Astrocyte (in vitro differentiated cells and primary cell): ENCODE measurements at regions not wholly inside any gene's neighbourhood (a gene's known extent, or its start where the extent isn't known, plus 50 kb on each side); places are given as distances from the start of the nearest gene placed in this dataset.

Experiments
- DNase-seq: peaks from one replicate; pipeline ENCODE4 v3.0.0-alpha.2; 2010; ENCODE audit warnings: low read depth
- FAIRE-seq: peaks from 2 replicates; lab custom pipeline; 2011; peaks lifted over from hg19 to GRCh38; lab: Jason Lieb, UNC
- H2AFZ ChIP-seq: 2 replicates; pipeline ENCODE4 v1.6.0; 2012; ENCODE audit warnings: low read depth, low read length, inconsistent platforms
- H3K27ac ChIP-seq: 2 replicates; pipeline ENCODE4 v1.5.1; 2011; ENCODE audit warnings: low read depth, low read length, inconsistent platforms
- H3K27me3 ChIP-seq: 2 replicates; pipeline ENCODE4 v1.6.0; 2011; ENCODE audit warnings: low read length, inconsistent platforms; ENCODE audit not compliant: insufficient read depth
- H3K36me3 ChIP-seq: 2 replicates; pipeline ENCODE4 v1.5.1; 2011; ENCODE audit warnings: low read length, inconsistent platforms; ENCODE audit not compliant: insufficient read depth
- H3K4me1 ChIP-seq: 2 replicates; pipeline ENCODE4 v1.5.1; 2011; ENCODE audit warnings: low read length, inconsistent platforms; ENCODE audit not compliant: insufficient read depth
- H3K4me2 ChIP-seq: 2 replicates; pipeline ENCODE4 v1.6.0; 2012; ENCODE audit warnings: low read length, inconsistent platforms
- H3K4me3 ChIP-seq: 2 replicates; pipeline ENCODE4 v1.5.1; 2011; ENCODE audit warnings: low read depth, mild to moderate bottlenecking, low read length, inconsistent platforms; ENCODE audit not compliant: insufficient read depth
- H3K79me2 ChIP-seq: 2 replicates; pipeline ENCODE4 v1.6.0; 2012; ENCODE audit warnings: mild to moderate bottlenecking, low read length, inconsistent platforms; ENCODE audit not compliant: insufficient read depth
- H3K9ac ChIP-seq: 2 replicates; pipeline ENCODE4 v1.6.0; 2012; ENCODE audit warnings: mild to moderate bottlenecking, low read length, inconsistent platforms
- H3K9me3 ChIP-seq: 2 replicates; pipeline ENCODE4 v1.5.1; 2012; ENCODE audit warnings: low read depth, mild to moderate bottlenecking, low read length, inconsistent platforms; ENCODE audit not compliant: insufficient read depth
- H4K20me1 ChIP-seq: 2 replicates; pipeline ENCODE4 v1.6.0; 2012; ENCODE audit warnings: low read length, inconsistent platforms; ENCODE audit not compliant: insufficient read depth
- H3K27ac Mint-ChIP-seq: one replicate; pipeline ENCODE4 v1.8.0; 2021; ENCODE audit warnings: mild to moderate bottlenecking, mixed read lengths; ENCODE audit not compliant: unreplicated experiment
- H3K27me3 Mint-ChIP-seq: one replicate; pipeline ENCODE4 v1.8.0; 2021; ENCODE audit warnings: low read depth, mixed read lengths; ENCODE audit not compliant: unreplicated experiment
- H3K36me3 Mint-ChIP-seq: one replicate; pipeline ENCODE4 v1.8.0; 2021; ENCODE audit warnings: low read depth, mixed read lengths; ENCODE audit not compliant: unreplicated experiment
- H3K4me1 Mint-ChIP-seq: one replicate; pipeline ENCODE4 v1.8.0; 2021; ENCODE audit warnings: low read depth, mixed read lengths; ENCODE audit not compliant: unreplicated experiment
- H3K4me3 Mint-ChIP-seq: one replicate; pipeline ENCODE4 v1.8.0; 2021; ENCODE audit warnings: mild to moderate bottlenecking, moderate library complexity, mixed read lengths; ENCODE audit not compliant: unreplicated experiment
- H3K9me3 Mint-ChIP-seq: one replicate; pipeline ENCODE4 v1.8.0; 2021; ENCODE audit warnings: mild to moderate bottlenecking, mixed read lengths; ENCODE audit not compliant: unreplicated experiment
- EZH2 ChIP-seq: IDR thresholded peaks from 2 replicates; pipeline ENCODE4 v1.6.1; 2012; ENCODE audit warnings: mild to moderate bottlenecking, low read length, inconsistent platforms; ENCODE audit not compliant: insufficient read depth
- TF ChIP-seq, protein P1 (sequence below): IDR thresholded peaks from 2 replicates; pipeline ENCODE4 v1.5.1; 2011; ENCODE audit warnings: low read depth, mild to moderate bottlenecking, inconsistent platforms, low read length, moderate library complexity; ENCODE audit not compliant: insufficient read depth

DNA sequence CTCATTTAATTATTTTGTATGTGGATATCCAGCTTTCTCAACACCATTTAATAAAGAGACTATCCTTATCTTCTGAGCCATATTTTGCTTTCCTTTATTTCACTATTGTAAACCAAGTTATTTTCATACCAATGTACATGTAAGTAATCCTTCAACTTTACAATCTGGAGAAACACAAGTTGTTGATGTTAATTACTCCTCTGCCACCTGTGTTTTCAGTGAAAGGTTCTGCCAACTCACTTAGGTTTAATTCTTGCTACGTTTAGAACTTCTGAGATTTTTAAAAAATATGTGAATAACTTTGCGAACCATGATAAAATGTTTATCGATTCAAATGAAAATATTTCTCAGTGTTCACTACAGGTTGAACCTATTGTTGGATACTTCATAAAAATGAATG, 244.4 kb downstream of the CDH7 start:
- Mint-ChIP-seq H3K27me3 (no peaks in the 10 kb centered on the region), H3K36me3 (no peaks in the 10 kb centered on the region), H3K9me3 (no peaks in the 10 kb centered on the region), H3K4me1 (peaks cover 3% of the 10 kb centered on the region), H3K4me3 (no peak overlapping the region), H3K27ac (no peak overlapping the region)
- no peak for TF ChIP-seq EZH2
- TF ChIP-seq, protein P1, sequence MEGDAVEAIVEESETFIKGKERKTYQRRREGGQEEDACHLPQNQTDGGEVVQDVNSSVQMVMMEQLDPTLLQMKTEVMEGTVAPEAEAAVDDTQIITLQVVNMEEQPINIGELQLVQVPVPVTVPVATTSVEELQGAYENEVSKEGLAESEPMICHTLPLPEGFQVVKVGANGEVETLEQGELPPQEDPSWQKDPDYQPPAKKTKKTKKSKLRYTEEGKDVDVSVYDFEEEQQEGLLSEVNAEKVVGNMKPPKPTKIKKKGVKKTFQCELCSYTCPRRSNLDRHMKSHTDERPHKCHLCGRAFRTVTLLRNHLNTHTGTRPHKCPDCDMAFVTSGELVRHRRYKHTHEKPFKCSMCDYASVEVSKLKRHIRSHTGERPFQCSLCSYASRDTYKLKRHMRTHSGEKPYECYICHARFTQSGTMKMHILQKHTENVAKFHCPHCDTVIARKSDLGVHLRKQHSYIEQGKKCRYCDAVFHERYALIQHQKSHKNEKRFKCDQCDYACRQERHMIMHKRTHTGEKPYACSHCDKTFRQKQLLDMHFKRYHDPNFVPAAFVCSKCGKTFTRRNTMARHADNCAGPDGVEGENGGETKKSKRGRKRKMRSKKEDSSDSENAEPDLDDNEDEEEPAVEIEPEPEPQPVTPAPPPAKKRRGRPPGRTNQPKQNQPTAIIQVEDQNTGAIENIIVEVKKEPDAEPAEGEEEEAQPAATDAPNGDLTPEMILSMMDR: no peak
- DNase-seq: no peak
- Histone ChIP-seq H3K27ac (no peak overlapping the region), H3K4me2 (no peak overlapping the region), H3K4me1 (no peaks in the 10 kb centered on the region), H3K9ac (no peak overlapping the region), H3K4me3 (no peak overlapping the region), H3K79me2 (no peaks in the 10 kb centered on the region), H4K20me1 (no peaks in the 10 kb centered on the region), H3K36me3 (no peaks in the 10 kb centered on the region), H3K9me3 (no peaks in the 10 kb centered on the region), H2AFZ (no peak overlapping the region), H3K27me3 (no peaks in the 10 kb centered on the region)
- no peak for FAIRE-seq

DNA sequence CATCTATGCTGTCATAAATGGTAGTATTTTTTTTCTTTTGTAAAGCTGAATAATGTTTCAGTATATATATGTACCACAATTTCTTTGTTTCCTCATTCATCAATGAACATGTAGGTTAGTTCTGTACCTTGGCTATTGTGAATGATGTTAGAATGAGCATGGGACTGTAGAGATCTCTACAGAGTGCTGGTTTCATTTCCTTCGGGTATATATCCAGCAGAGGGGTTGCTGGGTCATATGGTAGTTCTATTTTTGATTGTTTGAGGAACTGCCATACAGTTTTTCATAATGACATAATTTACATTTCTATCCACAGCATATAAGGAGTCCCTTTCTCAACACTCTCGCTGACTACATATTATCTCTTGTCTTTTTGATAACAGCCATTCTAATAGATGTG, 243.5 kb downstream of the CDH7 start:
- Histone ChIP-seq H3K79me2 (no peaks in the 10 kb centered on the region), H3K9ac (no peak overlapping the region), H3K27ac (no peak overlapping the region), H3K4me1 (no peaks in the 10 kb centered on the region), H3K9me3 (no peaks in the 10 kb centered on the region), H2AFZ (no peak overlapping the region), H3K4me3 (no peak overlapping the region), H3K4me2 (no peak overlapping the region), H3K36me3 (no peaks in the 10 kb centered on the region), H3K27me3 (no peaks in the 10 kb centered on the region), H4K20me1 (no peaks in the 10 kb centered on the region)
- DNase-seq (no peak), FAIRE-seq (no peak)
- no peak overlapping the region for H3K27ac Mint-ChIP-seq
- H3K27me3 Mint-ChIP-seq: no peaks in the 10 kb centered on the region
- no peak overlapping the region for H3K4me3 Mint-ChIP-seq
- H3K4me1 Mint-ChIP-seq: peaks cover 3% of the 10 kb centered on the region
- no peaks in the 10 kb centered on the region for H3K9me3 Mint-ChIP-seq
- TF ChIP-seq, protein P1: no peak
- no peak for TF ChIP-seq EZH2
- no peaks in the 10 kb centered on the region for H3K36me3 Mint-ChIP-seq

DNA sequence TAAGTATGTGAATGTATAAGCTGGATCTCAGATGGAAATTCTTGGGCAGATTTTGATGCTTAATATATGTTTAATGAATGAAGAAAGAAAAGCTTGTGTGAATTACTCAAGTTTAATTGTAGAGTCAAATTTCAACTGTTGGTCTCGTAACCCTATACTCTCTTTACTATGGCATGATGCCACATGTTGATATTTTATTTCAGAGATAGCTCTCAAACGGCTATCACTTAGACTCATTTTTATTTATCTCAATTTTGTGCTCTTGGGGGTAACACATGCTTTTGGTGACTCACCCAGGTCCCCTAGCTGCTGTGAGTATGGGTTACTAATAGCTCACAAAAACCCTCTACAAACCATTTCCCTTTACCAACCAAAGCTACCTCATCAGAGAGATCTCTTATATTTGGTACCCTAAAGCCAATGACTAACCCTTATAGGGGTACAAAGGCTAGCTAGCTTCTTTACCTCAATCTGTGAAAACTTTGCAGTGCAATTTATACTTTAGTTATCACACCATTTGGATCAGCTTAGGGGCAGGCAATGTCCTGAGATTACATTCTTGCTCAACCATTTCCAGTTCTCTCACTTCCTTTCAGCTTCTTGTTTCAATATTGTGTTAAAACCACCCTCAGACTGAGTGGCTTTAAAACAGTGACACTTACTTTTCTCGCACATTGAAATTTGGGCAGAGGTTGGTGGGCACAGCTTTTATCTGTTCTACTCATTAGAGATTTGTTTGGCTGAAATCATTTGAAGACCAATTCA, 240.3 kb downstream of the CDH7 start:
- H3K27me3 ChIP-seq: no peaks in the 10 kb centered on the region
- no peaks in the 10 kb centered on the region for H4K20me1 ChIP-seq
- Mint-ChIP-seq H3K4me3 (no peak overlapping the region), H3K36me3 (no peaks in the 10 kb centered on the region), H3K9me3 (no peaks in the 10 kb centered on the region), H3K27me3 (no peaks in the 10 kb centered on the region), H3K4me1 (peaks cover 3% of the 10 kb centered on the region), H3K27ac (no peak overlapping the region)
- H3K4me2 ChIP-seq: no peak overlapping the region
- FAIRE-seq (no peak), DNase-seq (no peak)
- no peak overlapping the region for H3K9ac ChIP-seq
- no peaks in the 10 kb centered on the region for H3K79me2 ChIP-seq
- no peaks in the 10 kb centered on the region for H3K4me1 ChIP-seq
- H3K27ac ChIP-seq: no peak overlapping the region
- TF ChIP-seq, protein P1: no peak
- TF ChIP-seq EZH2: no peak
- H3K36me3 ChIP-seq: no peaks in the 10 kb centered on the region
- H3K9me3 ChIP-seq: no peaks in the 10 kb centered on the region
- H3K4me3 ChIP-seq: no peak overlapping the region
- H2AFZ ChIP-seq: no peak overlapping the region
